GM21576 (cell line): ENCODE measurements at regions not wholly inside any gene's neighbourhood (a gene's known extent, or its start where the extent isn't known, plus 50 kb on each side); places are given as distances from the start of the nearest gene placed in this dataset.
"Not testable (repeated sequence)": the region's sequence is repeated elsewhere in the genome, so short reads cannot be mapped to it uniquely, and the experiment has no call there.

Source experiments
- ATAC-seq: cut with Tn5 transposase; IDR thresholded peaks from one replicate; pipeline ENCODE4 v1.9.1; 2021; ENCODE audit warnings: mild to moderate bottlenecking, moderate library complexity; ENCODE audit not compliant: unreplicated experiment

GRCh38 chr6:71049198-71049770, 92.4 kb upstream of the B3GAT2 start:
- ATAC-seq = no peak

GRCh38 chr6:71053475-71053874, 96.6 kb upstream of the B3GAT2 start:
- no peak for ATAC-seq

GRCh38 chr6:71056656-71057055, 99.8 kb upstream of the B3GAT2 start:
- ATAC-seq = no peak

GRCh38 chr6:71066153-71066552, 109.3 kb upstream of the B3GAT2 start:
- no peak for ATAC-seq

GRCh38 chr6:71067816-71068215, 111.0 kb upstream of the B3GAT2 start:
- no peak for ATAC-seq

- no peak for ATAC-seq
These were observed 115.6 kb upstream of the B3GAT2 start for GRCh38 chr6:71072508-71072907.

GRCh38 chr6:71077655-71078054, 120.8 kb upstream of the B3GAT2 start:
- no peak for ATAC-seq

- ATAC-seq = no peak
These were observed 122.8 kb upstream of the B3GAT2 start for GRCh38 chr6:71079677-71080076.

GRCh38 chr6:71080133-71080532, 123.3 kb upstream of the B3GAT2 start:
- no peak for ATAC-seq

GRCh38 chr6:71080826-71081225, 124.0 kb upstream of the B3GAT2 start:
- ATAC-seq = no peak

- no peak for ATAC-seq
These were observed 125.3 kb upstream of the B3GAT2 start for GRCh38 chr6:71082033-71082650.

- ATAC-seq = no peak
These were observed 126.5 kb upstream of the B3GAT2 start for GRCh38 chr6:71083308-71083820.

GRCh38 chr6:71088166-71088565, 131.3 kb upstream of the B3GAT2 start:
- ATAC-seq = no peak

- no peak for ATAC-seq
These were observed 133.4 kb upstream of the B3GAT2 start for GRCh38 chr6:71090217-71090616.

- no peak for ATAC-seq
These were observed 134.3 kb upstream of the B3GAT2 start for GRCh38 chr6:71091167-71091566.

GRCh38 chr6:71091956-71092355, 135.1 kb upstream of the B3GAT2 start:
- no peak for ATAC-seq

- ATAC-seq = not testable (repeated sequence)
These were observed 140.4 kb upstream of the B3GAT2 start for GRCh38 chr6:71097264-71097663.

GRCh38 chr6:71099649-71100048, 142.8 kb upstream of the B3GAT2 start:
- no peak for ATAC-seq

GRCh38 chr6:71103130-71103529, 146.3 kb upstream of the B3GAT2 start:
- ATAC-seq = no peak

GRCh38 chr6:71103641-71104040, 146.8 kb upstream of the B3GAT2 start:
- no peak for ATAC-seq

- no peak for ATAC-seq
These were observed 149.4 kb upstream of the B3GAT2 start for GRCh38 chr6:71106276-71106675.

- no peak for ATAC-seq
These were observed 151.1 kb upstream of the B3GAT2 start for GRCh38 chr6:71107911-71108420.

- no peak for ATAC-seq
These were observed 157.7 kb upstream of the B3GAT2 start for GRCh38 chr6:71114544-71114943.
